HepG2 (cell line): ENCODE measurements at regions not wholly inside any gene's neighbourhood (a gene's known extent, or its start where the extent isn't known, plus 50 kb on each side); places are given as distances from the start of the nearest gene placed in this dataset.

Experiments used
- ATAC-seq: fragments of 200-7000 bp; cut with Tn5 transposase; 3 replicates; pipeline ENCODE4 v1.9.1; 2020; ENCODE audit warnings: mild to moderate bottlenecking, moderate library complexity
- BruUV-seq: library from RNA; stranded (reverse); fragments of 400-500 nt; replicated peaks from 2 replicates; lab custom pipeline; 2021; lab: Mats Ljungman, UMichigan
- CTCF ChIA-PET: fragments of 300-600 bp; formaldehyde crosslinking; extraction: SDS; loops from one replicate; lab custom pipeline; 2021; ENCODE audit warnings: low total read pairs, inconsistent platforms, low intra/inter-chr PET ratio; lab: Yijun Ruan, JAX
- POLR2A ChIA-PET: fragments of 350-600 bp; sonication (Branson Sonifier 250); formaldehyde crosslinking; loops from one replicate; lab custom pipeline; 2020; ENCODE audit warnings: antibody characterized with exemption, inconsistent platforms; lab: Yijun Ruan, JAX
- DNase-seq: peaks from one replicate; pipeline ENCODE4 v3.0.0-alpha.2; 2015; ENCODE audit warnings: low spot score
- FAIRE-seq: peaks from 3 replicates; lab custom pipeline; 2011; peaks lifted over from hg19 to GRCh38; lab: Jason Lieb, UNC
- H2AFZ ChIP-seq: one replicate; pipeline ENCODE4 v1.6.1; 2011; ENCODE audit warnings: low read length, inconsistent platforms
- H3K27ac ChIP-seq: fragments of 300-600 bp; 3 replicates; pipeline ENCODE4 v1.8.0; 2011; ENCODE audit warnings: mixed run types, mild to moderate bottlenecking, mixed read lengths, low read length, inconsistent platforms; ENCODE audit not compliant: insufficient read depth; ENCODE audit errors: extremely low read length
- H3K27me3 ChIP-seq, 2 experiments: fragments of 200-600 bp in 1 of 2; 2 replicates in 1 of 2; 3 replicates in 1 of 2; pipeline versions ENCODE4 v1.6.0 to v1.8.0; 2011; ENCODE audit warnings: low read length in 2 of 2, mild to moderate bottlenecking in 2 of 2, moderate library complexity in 2 of 2, inconsistent platforms in 1 of 2; ENCODE audit not compliant: insufficient read depth in 2 of 2, control insufficient read depth in 1 of 2
- H3K36me3 ChIP-seq, 2 experiments: fragments of 200-600 bp in 1 of 2; replicated peaks in 1 of 2; 2 replicates in 1 of 2; 3 replicates in 1 of 2; pipeline versions ENCODE4 v1.5.1 to v1.8.0; 2011; ENCODE audit warnings: low read length in 2 of 2, inconsistent platforms in 1 of 2; ENCODE audit not compliant: insufficient read depth in 2 of 2, control insufficient read depth in 1 of 2
- H3K4me1 ChIP-seq: 2 replicates; pipeline ENCODE4 v1.5.1; 2012; ENCODE audit warnings: low read length, inconsistent platforms; ENCODE audit not compliant: insufficient read depth
- H3K4me2 ChIP-seq: 2 replicates; pipeline ENCODE4 v1.6.0; 2011; ENCODE audit warnings: low read depth, low read length, inconsistent platforms
- H3K4me3 ChIP-seq, 3 experiments: fragments of 200-600 bp in 1 of 3; sonication (generic), shearing (Covaris generic) in 1 of 3; replicated peaks in 1 of 3; 2 replicates each; pipeline ENCODE4 v1.5.1; 2011 to 2016; ENCODE audit warnings: low read length in 3 of 3, inconsistent platforms in 2 of 3, low read depth in 2 of 3, mild to moderate bottlenecking in 2 of 3, control low read depth in 1 of 3, mixed read lengths in 1 of 3; ENCODE audit not compliant: insufficient read depth in 1 of 3
- H3K79me2 ChIP-seq: one replicate; pipeline ENCODE4 v1.6.1; 2011; ENCODE audit warnings: low read length, inconsistent platforms; ENCODE audit not compliant: insufficient read depth
- H3K9ac ChIP-seq: 2 replicates; pipeline ENCODE4 v1.6.0; 2011; ENCODE audit warnings: mild to moderate bottlenecking, low read depth, low read length, inconsistent platforms; ENCODE audit not compliant: insufficient read depth
- H3K9me3 ChIP-seq: 2 replicates; pipeline ENCODE4 v1.5.1; 2012; ENCODE audit warnings: mild to moderate bottlenecking, low read length
- H4K20me1 ChIP-seq: 2 replicates; pipeline ENCODE4 v1.6.0; 2011; ENCODE audit warnings: inconsistent platforms, mild to moderate bottlenecking, low read length, moderate library complexity; ENCODE audit not compliant: insufficient read depth
- CC2D1A ChIP-seq: sonication (generic); formaldehyde crosslinking; IDR thresholded peaks from 2 replicates; pipeline ENCODE4 v1.8.1; 2023; ENCODE audit warnings: mild to moderate bottlenecking, missing genetic modification reagents
- NCOA2 ChIP-seq: sonication (generic); formaldehyde crosslinking; IDR thresholded peaks from 2 replicates; pipeline ENCODE4 v1.8.0; 2022; ENCODE audit warnings: inconsistent platforms
- NONO ChIP-seq, 2 experiments: fragments of 450-650 bp in 1 of 2; sonication (generic) in 1 of 2; formaldehyde crosslinking in 1 of 2; IDR thresholded peaks in 1 of 2; conservative IDR thresholded peaks in 1 of 2; 2 replicates each; pipeline versions ENCODE4 v1.6.1 to v1.8.0; 2017 to 2022; ENCODE audit warnings: mild to moderate bottlenecking in 1 of 2, missing genetic modification reagents in 1 of 2, moderate library complexity in 1 of 2
- PHF21A ChIP-seq: sonication (generic); formaldehyde crosslinking; IDR thresholded peaks from 2 replicates; pipeline ENCODE4 v1.5.0; 2020; ENCODE audit warnings: mild to moderate bottlenecking, missing genetic modification reagents
- PRMT3 ChIP-seq: sonication (generic); formaldehyde crosslinking; IDR thresholded peaks from 2 replicates; pipeline ENCODE4 v1.8.1; 2022; ENCODE audit warnings: low read depth, mild to moderate bottlenecking, moderate library complexity, missing genetic modification reagents, borderline replicate concordance
- SMYD3 ChIP-seq: sonication (generic); formaldehyde crosslinking; IDR thresholded peaks from 2 replicates; pipeline ENCODE4 v1.8.1; 2023; ENCODE audit warnings: mild to moderate bottlenecking, missing genetic modification reagents
- ZFP41 ChIP-seq: sonication (generic); formaldehyde crosslinking; IDR thresholded peaks from 2 replicates; pipeline ENCODE4 v1.4.0; 2020; ENCODE audit warnings: mild to moderate bottlenecking, missing genetic modification reagents, borderline replicate concordance
- ZFP82 ChIP-seq: sonication (generic); formaldehyde crosslinking; IDR thresholded peaks from 2 replicates; pipeline ENCODE4 v1.5.1; 2020; ENCODE audit warnings: mild to moderate bottlenecking, missing genetic modification reagents, borderline replicate concordance
- ZNF430 ChIP-seq: sonication (generic); formaldehyde crosslinking; IDR thresholded peaks from 2 replicates; pipeline ENCODE4 v1.9.0; 2021; ENCODE audit warnings: mild to moderate bottlenecking, missing genetic modification reagents
- ZNF589 ChIP-seq: sonication (generic); formaldehyde crosslinking; conservative IDR thresholded peaks from 2 replicates; pipeline ENCODE4 v1.8.0; 2022; ENCODE audit warnings: mild to moderate bottlenecking, moderate library complexity, missing genetic modification reagents
- ZNF629 ChIP-seq: sonication (generic); formaldehyde crosslinking; conservative IDR thresholded peaks from 2 replicates; pipeline ENCODE4 v1.5.0; 2020; ENCODE audit warnings: missing genetic modification reagents
- ZNF678 ChIP-seq: sonication (generic); formaldehyde crosslinking; IDR thresholded peaks from 2 replicates; pipeline ENCODE4 v1.4.0; 2020; ENCODE audit warnings: mild to moderate bottlenecking, missing genetic modification reagents
- ZNF792 ChIP-seq: IDR thresholded peaks from 2 replicates; pipeline ENCODE4 v1.6.1; 2016
- ZNF841 ChIP-seq: sonication (generic); formaldehyde crosslinking; IDR thresholded peaks from 2 replicates; pipeline ENCODE4 v1.8.1; 2023; ENCODE audit warnings: missing genetic modification reagents, borderline replicate concordance
- WGBS: methylation state at CpG from one replicate; pipeline ENCODE4 v1.1.6; 2017; ENCODE audit warnings: low lambda C conversion rate; 5-methylcytosine and 5-hydroxymethylcytosine counted together
- in situ Hi-C: cut with HindIII; loops from 2 replicates; pipeline ENCODE4 v1.10.0; 2017; ENCODE audit warnings: low pct_unique_long_range_greater_than_20kb; ENCODE audit not compliant: extremely low pct_ligation_motif_present
- intact Hi-C: fragments of 100-400 bp; cut with micrococcal nuclease; formaldehyde crosslinking; loops from one replicate; pipeline ENCODE4 v1.10.0; 2022; ENCODE audit not compliant: unreplicated experiment
- TF ChIP-seq, protein P1 (sequence below): sonication (generic); formaldehyde crosslinking; IDR thresholded peaks from 2 replicates; pipeline ENCODE4 v1.9.0; 2022; ENCODE audit warnings: low read depth, missing genetic modification reagents

DNA sequence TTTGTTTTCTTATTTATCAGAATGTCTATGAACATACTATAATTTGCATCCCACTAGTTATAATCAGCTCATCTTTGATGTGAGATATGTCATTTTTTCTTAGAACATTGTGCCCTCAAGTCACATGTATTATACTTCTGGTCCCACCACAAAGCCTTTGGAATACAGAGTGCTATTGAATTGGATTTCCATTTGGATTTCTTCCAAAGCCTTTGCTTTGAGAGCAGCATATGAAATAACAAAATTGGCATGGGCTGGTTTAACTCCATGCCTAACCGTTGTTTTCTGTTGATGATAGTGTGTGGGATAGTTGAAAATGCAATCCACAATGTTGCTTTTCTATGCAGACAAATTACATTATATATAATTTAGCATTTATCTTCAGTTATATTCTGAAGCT, 284.5 kb upstream of the PLSCR5 start:
- FAIRE-seq (no peak), ATAC-seq (no peak), DNase-seq (no peak)
- Histone ChIP-seq H3K79me2 (no peaks in the 10 kb centered on the region), H3K27me3 (no peaks in the 10 kb centered on the region; a peak in 1 of 5 replicates), H3K4me1 (no peaks in the 10 kb centered on the region), H3K36me3 (no peaks in the 10 kb centered on the region), H3K9ac (no peak overlapping the region), H3K4me3 (no peak overlapping the region), H3K27ac (no peak overlapping the region), H3K4me2 (no peak overlapping the region), H2AFZ (no peak overlapping the region), H3K9me3 (no peaks in the 10 kb centered on the region), H4K20me1 (no peaks in the 10 kb centered on the region)
- POLR2A ChIA-PET, result no interaction called here
- no TSS peak for BruUV-seq
- no peak for TF ChIP-seq ZNF678 (CRISPR knock-in tag)
- TF ChIP-seq, protein P1, sequence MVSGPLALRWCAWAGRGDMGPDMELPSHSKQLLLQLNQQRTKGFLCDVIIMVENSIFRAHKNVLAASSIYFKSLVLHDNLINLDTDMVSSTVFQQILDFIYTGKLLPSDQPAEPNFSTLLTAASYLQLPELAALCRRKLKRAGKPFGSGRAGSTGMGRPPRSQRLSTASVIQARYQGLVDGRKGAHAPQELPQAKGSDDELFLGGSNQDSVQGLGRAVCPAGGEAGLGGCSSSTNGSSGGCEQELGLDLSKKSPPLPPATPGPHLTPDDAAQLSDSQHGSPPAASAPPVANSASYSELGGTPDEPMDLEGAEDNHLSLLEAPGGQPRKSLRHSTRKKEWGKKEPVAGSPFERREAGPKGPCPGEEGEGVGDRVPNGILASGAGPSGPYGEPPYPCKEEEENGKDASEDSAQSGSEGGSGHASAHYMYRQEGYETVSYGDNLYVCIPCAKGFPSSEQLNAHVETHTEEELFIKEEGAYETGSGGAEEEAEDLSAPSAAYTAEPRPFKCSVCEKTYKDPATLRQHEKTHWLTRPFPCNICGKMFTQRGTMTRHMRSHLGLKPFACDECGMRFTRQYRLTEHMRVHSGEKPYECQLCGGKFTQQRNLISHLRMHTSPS (CRISPR knock-in tag), result no peak
- no peak for TF ChIP-seq NONO (IDR thresholded peaks at IDR 0.05)
- no peak for TF ChIP-seq NONO (CRISPR knock-in tag; conservative IDR thresholded peaks at IDR 0.05)
- TF ChIP-seq CC2D1A (CRISPR knock-in tag), result no peak
- no peak for TF ChIP-seq ZNF430 (CRISPR knock-in tag)
- no peak for TF ChIP-seq ZNF629 (CRISPR knock-in tag)
- no peak for TF ChIP-seq NCOA2 (CRISPR knock-in tag)
- no peak for TF ChIP-seq PRMT3 (CRISPR knock-in tag)
- TF ChIP-seq ZNF792 (CRISPR knock-in tag), result no peak
- TF ChIP-seq ZNF841 (CRISPR knock-in tag), result no peak
- TF ChIP-seq ZFP41, result no peak
- no peak for TF ChIP-seq ZNF589 (CRISPR knock-in tag)
- no peak for TF ChIP-seq ZFP82 (CRISPR knock-in tag)
- no peak for TF ChIP-seq SMYD3 (CRISPR knock-in tag)
- TF ChIP-seq PHF21A (CRISPR knock-in tag), result no peak
- in situ Hi-C loops, result no loop called here
- CTCF ChIA-PET, result no interaction called here
- WGBS, result 0% methylated on average over 1 of the region's 1 CpG
- intact Hi-C loops, result no loop called here
